Stimulated activated CD8-positive, alpha-beta memory T cell treated with anti-CD3 and anti-CD28 coated beads, Interleukin-7, amount 100 ng/mL, for 4 hours (primary cell): ENCODE measurements at regions not wholly inside any gene's neighbourhood (a gene's known extent, or its start where the extent isn't known, plus 50 kb on each side); places are given as distances from the start of the nearest gene placed in this dataset.
"Not testable (repeated sequence)": the region's sequence is repeated elsewhere in the genome, so short reads cannot be mapped to it uniquely, and the experiment has no call there.

Experiments
- DNase-seq, 2 donors: peaks; one replicate each; pipeline ENCODE4 v3.0.0-alpha.2; 2020; ENCODE audit warnings: low read depth in 2 of 2

DNA sequence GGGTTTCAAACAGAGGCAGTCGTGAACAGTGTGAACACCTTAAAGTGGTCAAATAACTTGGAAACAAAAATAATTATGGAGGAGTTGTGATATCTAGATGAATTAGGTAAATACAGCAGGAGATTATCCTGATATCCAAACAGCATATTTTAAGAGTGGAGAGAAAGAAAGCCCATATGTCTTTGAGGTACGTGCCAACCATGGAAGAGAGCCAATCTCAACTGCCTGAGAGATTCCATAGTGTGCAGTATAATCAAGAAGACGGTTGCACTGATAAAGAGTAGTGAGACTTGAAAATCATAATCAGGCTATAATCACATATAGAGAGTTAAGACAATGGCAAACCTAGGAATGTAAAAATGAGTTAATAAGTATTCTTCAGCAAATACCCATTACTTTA, 472.8 kb upstream of the SLITRK5 start:
- no peak for DNase-seq

DNA sequence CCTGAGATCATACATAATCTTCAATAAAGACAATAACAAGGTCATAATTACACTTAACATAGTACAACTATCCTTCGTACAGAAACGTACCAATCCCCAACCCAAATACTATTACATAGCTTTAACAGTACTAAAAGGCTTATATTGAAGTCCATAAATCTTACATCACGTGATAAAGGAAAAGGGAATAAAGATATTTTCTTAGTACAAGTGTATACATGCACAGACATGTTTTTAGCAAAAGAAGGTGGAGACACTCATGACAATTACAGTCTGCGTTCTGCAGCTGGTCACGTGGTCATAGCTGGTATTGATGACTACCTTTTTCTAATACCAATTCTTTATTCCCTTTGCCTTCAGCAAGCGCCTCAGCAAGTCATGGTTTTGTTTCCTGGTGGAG, 464.5 kb upstream of the SLITRK5 start:
- DNase-seq, result no peak

DNA sequence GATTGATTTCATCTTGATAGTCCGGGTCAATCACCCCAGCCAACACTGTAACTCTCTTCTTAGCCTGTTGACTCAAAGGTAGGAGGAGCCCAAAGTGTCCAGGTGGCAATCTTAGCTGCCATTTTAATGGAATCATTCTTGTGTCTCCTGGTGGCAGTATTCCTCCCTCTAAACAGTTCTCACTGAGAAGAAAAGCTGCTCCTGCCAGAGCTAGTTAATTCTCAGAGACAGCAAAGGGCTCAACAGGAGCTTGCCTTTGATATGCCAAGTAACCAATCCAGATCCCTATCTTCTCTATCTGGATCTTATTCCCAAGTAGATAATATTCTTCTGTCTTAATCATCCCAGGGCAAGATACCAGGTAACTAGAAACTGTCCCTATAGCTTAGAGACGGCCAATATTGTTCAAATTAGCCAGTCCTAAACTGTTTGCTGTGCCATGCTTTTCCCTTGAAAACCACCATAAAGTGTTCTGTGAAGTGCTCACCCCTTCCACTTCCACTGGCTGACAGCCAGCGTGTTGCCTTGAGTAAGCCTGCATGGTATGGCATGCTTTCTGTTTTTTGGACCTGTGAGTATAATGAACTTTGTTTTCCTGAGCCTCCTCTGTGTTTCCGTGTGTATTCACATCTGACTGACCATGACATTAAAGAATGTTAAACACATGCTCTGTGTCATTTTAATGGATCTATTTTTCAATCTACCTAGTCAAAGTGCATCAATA, 463.7 kb upstream of the SLITRK5 start:
- no peak for DNase-seq

DNA sequence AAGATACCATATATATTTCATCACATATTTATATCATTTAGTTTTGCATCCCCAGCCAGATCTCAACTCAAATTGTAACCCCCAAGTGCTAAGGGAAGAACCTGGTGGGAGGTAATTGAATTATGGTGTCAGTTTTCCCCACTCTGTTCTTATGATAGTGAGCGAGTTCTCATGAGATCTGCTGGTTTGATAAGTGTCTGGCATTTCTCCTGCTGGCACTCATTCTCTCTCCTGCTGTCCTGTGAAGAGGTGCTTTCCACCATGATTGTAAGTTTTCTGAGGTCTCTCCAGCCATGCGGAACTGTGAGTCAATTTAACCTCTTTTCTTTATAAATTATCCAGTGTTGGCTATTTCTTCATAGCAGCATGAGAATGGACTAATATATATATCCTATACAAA, 462.5 kb upstream of the SLITRK5 start:
- no peak for DNase-seq

DNA sequence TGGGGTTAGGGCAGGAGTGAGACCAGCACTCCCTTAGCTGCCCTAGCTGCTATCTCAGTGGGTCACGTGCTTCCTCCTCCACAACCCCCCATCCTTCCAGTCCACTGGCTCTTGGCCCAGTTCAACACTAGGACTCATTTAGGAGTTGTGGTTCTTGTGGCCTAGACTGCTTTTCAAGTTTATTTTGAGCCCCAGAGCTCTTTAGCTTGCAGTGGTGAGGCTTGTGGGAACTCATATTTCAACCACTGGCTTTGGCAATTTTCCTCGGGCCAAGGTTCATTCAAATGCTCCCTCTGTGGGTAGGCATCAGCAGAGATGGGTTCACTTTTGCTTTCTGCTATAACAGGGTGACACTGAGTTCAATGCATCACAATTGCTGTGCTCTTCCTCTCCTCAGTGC, 436.2 kb upstream of the SLITRK5 start:
- no peak for DNase-seq

DNA sequence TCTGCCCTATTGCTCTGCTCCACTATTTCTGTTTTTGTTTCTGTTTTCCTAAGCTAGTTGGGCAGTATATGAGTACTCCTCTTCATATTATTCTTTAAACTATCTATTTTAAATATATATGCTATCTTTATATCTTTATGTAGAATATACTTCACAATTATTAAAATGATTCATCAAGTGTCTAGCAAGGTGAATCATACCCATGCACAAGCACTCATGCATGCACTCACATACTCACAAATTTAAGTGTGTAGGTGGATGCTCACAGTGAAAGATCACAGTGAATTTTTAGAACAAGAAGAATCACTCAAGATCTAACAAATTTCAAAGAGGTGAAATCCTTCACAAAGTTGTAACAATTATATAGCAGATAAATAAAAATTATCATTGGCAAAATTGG, 435.6 kb upstream of the SLITRK5 start:
- no peak for DNase-seq

DNA sequence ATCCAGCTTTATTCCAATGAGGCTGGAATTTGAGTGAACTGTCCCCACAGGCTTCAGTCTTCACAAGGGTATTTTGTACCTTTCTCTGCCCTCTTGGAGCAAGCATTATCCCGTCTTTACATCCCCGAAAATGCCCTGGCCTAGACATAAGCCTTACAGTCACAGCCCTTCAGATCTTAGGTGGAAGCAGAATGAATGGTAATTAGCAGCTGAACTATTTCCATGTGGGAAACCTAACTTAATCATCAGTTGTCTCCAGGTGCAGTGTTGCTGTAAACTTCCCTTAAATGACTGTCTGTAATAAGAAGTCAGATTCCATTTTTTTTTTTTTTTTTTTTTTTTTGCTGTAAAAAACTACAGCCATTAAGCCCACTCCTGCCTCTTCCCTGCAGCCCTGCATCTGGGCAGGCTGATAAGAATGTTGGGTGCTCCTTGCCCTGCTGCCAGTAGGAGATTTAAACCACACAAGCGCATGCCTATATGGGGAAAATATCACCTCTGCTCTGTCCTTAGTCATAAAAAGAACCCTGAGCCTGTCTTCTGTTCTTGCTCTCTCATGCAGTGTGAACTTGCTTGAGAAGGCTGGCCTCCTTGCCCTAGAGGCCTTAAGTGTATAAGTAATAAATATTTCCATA, 426.8 kb upstream of the SLITRK5 start:
- DNase-seq, result no peak

DNA sequence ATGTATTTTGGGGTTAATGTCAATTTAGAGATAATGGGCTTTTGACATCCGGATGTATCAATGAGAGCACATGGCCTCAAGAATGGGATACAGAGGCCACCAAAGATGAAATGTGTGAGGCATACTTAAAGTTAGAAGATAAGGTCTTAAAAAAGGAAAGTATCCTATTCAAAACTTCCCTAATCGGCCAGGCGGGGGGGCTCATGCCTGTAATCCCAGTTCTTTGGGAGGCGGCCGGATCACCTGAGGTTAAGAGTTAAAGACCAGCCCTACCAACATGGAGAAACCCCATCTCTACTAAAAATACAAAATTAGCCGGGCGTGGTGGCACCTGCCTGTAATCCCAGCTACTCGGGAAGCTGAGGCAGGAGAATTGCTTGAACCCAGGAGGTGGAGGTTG, 421.3 kb upstream of the SLITRK5 start:
- not testable (repeated sequence) for DNase-seq

DNA sequence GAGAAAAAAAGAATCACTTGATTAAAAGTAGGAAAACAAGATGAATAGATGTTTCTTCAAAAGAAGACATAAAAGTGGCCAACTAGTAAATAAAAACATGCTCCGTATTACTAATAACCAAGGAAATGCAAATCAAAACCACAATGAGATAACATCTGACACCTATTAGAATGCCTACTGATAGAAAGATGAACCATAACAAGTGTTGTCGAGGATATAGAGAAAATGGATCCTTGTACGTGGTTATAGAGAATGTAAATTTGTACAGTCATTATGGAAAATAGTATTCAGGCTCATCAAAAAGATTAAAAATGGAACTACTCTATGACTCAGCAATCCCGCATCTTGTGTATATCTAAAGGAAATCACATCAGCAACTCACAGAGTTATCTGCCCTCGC, 415.8 kb upstream of the SLITRK5 start:
- DNase-seq, result no peak

DNA sequence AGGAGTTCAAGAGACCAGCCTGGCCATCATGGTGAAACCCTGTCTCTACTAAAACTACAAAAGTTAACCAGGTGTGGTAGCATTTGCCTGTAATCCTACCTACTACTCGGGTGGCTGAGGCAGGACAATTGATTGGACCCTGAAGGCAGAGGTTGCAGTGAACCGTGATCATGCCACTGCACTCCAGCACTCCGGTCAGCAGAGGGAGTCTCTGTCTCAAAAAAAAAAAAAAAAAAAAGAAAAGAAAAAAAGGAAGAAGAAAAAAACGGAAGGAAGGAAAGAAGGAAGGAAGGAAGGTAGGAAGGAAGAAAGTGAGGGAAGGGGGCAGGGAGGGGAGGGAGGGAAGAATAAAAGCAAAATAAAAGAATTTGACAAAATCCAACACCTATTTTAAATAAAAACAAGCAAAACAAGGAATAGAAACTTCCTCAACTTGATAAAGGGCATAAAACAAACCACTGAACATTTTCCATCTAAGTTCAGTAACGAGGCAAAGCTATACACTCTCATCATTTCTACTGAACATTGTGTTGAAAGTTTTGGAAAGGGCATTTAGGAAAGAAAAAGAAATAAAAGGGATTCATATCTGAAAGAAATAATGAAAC, 411.6 kb upstream of the SLITRK5 start:
- DNase-seq, result no peak

DNA sequence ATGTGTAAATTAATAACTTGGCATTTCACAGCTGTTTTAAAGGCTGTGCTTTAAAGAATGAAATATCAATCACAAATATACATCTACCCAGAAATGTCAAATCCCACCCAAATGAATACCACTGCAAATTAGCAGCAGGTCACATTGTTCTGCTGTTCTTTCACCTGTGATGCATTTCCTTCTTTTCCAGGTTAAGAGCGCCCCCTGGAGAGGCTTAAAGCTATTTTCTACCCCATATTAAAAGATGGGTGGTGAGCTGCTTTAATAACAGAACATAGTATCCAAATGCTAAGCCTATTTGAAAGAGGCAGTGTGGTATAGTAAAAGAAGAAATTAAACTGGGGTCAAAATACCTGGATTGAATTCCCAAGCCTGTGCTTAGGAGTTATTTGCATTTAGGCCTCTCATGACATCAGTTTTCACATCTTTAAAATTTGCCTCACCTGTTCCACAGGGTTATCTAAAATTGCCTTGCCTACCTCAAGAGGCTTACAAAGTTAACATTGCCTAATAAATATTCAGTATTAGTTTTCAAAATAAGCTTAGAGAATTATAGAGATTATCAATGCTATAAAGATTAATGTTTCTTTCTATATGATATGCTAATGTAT, 396.9 kb upstream of the SLITRK5 start:
- DNase-seq, result no peak

DNA sequence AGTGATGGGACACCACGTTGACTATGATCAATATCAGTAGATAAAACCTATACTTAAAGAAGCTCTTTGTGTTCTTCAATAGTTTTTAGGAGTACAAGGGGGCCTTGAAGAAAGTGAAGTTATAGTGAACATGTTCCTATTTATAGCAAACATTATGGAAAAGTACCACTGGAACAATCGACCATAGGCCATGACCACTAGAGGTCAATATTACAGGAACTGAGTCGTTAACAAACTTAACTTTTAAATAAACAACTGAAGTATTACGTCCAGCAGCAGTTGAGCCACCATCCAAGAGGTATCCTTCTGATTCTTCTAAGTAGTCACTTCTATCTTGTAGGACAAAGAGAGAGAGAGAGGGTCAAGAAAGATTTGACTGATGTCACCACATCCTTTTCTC, 391.0 kb upstream of the SLITRK5 start:
- DNase-seq, result no peak

DNA sequence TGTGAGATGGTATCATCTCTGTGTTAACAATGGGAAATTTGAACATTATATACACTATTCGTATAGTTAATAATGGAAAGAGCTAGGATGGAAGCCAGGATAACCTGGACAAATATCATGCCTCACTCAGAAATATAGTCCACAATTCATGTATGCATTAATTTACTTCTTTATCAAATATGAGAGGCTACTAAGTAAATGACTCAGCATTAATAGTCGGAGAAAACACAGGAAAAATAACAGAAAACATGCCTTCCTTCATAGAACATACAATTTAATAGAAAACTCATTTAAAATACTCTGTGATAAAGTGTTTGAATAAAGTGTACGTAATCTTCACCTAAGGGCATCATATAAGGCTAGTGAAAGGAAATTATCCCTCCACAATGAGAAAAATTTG, 383.4 kb upstream of the SLITRK5 start:
- DNase-seq, result no peak

DNA sequence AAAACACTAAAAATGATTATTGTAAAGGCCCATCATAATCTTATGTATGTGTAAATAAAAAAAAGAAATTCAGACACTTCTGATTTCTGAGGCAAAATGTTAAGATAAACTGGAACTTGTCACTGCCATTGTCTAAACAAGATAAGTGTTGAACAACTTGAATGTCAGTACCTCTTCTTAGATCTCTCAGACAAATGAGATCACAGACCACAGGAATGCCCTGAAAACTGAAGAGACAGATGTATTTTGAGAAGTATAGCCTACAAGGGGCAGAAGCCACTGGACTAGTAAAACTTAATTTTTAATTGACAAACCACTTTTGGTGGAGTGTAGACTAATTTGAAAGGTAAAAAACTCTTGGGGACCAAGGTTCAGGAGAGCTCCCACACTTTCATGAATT, 375.5 kb upstream of the SLITRK5 start:
- no peak for DNase-seq

DNA sequence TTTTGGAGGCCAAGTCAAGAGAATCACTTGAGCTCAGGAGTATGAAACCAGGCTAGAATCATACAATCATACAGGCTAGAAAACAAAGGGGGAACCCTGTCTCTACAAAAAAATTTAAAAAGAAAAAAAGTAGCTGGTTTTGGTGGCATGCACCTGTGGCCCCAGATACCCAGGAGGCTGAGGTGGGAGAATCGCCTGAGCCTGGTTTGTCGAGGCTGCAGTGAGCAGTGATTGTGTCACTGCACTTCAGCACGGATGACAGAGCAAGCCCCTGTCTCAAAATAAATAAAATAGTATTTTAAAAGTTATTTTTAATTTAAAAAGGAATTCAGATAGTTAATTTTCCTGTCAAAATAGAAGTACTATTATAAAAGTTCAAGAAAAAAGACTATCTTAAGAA, 369.1 kb upstream of the SLITRK5 start:
- no peak for DNase-seq

DNA sequence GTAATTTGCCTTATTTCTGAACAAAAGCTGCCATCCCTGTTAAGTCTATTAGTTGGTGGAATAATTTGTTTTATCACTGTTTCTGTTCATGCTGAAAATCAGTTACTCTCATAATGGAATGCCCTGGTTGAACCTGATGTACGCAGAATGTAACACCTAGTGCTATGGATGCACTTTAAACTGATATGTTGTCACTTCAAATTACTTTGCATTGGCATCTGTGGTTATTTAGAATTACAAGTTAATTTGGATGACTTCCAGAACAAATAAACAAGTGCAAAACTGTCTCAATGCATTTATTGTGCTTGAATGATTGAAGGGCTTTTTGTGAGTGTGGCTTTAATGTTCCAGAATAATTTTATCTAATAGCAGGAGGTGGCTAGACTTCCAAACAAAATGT, 368.2 kb upstream of the SLITRK5 start:
- DNase-seq, result no peak

DNA sequence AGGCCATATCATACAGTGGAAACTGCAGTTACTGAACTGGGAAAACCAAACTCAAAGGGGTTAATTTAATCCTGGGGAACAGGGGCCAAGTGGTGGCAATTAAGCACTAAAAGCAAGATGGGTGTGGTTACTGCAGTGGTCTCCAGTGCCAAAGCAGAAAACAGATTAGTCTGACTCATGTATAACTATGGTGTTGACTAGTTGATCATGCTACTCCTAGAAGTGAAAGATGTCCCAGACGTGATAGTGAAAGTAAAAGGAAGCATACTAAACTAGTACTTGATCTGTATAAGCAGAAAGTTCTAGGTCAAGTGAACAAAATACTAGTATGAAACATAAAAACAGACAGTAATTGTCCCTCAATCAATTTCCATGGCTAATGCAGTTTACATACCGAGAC, 360.0 kb upstream of the SLITRK5 start:
- no peak for DNase-seq

DNA sequence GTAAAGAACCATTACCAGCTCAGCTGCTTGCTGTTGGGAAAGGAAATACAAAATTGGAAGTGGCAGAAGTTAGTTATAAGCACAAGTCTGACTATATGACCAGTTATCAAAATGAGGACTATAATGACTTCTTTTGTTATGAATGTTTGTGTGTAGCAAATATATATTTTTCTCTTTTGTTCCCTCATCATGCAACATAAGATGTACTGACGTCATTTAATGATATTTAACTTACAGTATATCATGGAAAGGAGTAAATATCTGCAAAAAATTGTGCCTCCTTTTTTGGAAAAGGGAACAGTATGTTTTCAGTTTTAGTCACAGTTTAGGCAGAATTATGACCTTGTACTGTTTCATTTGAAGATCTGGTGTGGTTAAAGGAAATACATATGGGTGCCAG, 356.3 kb upstream of the SLITRK5 start:
- DNase-seq, result no peak

DNA sequence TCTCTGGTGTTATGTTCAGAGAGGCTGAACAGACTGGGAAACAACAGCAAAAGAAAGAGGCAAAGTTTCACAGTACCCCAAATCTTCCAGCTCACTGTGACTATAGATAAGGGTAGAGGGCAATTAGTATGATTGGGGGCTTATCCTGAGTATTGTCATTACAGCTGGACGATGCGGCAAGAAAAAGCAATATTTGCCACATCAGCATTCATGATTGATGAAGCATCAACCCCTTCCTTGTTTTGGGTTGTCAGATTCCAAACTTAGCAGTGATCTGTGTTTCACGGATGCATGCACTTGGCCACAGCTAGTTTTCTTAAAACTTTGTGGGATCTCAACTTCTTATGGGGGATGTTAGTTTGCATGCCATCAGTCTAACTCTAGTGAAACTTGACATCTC, 348.8 kb upstream of the SLITRK5 start:
- no peak for DNase-seq

DNA sequence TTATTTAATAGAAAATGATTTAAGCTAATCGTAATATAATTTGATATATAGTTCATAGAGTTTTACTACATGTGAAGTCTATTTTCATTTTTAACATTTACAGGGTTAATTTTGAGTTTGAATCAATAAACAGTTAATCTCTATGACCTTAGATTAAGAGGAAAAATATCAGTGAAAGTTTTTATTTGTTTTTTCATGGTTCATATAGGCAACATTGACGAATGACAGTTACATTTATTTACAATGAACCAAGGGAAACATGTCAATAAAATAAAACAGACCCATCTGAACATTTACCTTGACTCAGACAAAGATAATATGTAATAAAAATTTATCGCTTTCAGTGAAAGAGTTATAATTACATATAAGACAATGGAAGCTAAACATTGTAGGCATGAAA, 346.6 kb upstream of the SLITRK5 start:
- DNase-seq, result no peak

DNA sequence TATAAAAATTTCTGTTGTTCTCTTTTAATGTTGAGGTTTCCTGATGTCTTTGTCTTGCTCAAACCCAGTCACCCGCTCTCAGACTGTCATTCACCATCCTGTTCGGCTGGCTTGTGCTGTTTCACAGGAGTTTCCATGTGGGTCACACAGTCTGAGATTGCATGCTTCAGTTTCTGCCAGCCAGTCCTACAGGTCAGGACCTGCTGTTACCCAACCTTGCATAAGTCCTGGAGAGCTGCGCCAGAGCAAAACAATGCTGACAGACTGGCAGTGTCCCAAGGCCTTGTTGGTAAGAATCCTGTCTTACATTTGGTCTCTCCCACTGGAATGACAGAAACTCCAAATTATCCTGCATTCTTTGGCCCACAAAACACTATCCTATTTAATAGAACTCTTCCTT, 340.0 kb upstream of the SLITRK5 start:
- no peak for DNase-seq

DNA sequence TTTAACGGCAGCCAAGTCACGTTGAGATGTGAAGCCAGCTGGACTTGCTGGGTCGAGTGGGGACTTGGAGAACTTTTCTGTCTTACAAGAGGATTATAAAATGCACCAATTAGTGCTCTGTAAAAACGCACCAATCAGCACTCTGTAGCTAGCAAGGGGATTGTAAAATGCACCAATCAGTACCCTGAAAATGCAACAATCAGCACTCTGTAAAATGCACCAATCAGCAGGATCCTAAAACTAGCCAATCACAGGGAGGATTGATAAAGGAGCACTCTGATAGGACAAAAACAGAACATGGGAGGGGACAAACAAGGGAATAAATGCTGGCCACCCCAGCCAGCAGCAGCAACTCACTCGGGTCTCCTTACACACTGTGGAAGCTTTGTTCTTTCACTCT, 337.6 kb upstream of the SLITRK5 start:
- no peak for DNase-seq

DNA sequence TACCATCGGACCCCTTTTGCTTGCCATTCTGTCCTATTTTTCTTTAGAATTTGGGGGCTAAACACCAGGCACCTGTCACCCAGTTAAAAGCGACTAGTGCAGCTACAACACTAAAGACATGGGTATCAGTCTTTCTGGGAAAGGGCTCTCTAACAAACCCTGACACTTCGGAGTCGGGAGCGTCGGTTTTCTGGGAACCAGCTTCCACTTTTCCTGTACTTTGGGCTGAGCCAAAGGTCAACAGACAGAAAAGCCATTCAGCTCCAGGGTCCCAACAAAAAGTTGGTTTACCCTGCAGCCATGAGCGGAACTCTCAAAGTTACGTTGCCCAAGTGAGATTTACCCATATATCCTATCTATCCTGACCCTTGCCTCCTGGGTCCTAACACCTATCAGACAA, 337.0 kb upstream of the SLITRK5 start:
- DNase-seq, result no peak
